ENCODE measurements at regions not wholly inside any gene's neighbourhood (a gene's known extent, or its start where the extent isn't known, plus 50 kb on each side); places are given as distances from the start of the nearest gene placed in this dataset.

DNA sequence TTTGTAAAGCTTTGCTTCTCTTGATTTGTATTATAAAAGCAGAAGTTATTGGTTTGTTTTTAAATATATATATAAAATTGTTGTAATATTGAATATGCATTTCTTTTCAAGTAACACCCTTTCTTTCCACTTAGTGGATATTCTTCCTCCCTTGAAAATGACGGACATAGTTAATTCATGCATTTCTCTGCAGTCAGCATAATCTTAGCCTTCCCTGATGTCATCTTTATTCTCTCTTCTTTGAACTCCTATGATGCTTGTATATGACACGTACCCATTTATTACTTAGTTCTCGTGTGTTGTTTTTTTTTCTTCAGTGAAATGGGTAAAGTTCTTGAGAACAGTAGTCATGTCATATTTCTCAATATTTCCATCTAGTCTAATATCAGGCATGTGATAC, 191.2 kb downstream of the MDFIC start:
- TF ChIP-seq, protein P1, sequence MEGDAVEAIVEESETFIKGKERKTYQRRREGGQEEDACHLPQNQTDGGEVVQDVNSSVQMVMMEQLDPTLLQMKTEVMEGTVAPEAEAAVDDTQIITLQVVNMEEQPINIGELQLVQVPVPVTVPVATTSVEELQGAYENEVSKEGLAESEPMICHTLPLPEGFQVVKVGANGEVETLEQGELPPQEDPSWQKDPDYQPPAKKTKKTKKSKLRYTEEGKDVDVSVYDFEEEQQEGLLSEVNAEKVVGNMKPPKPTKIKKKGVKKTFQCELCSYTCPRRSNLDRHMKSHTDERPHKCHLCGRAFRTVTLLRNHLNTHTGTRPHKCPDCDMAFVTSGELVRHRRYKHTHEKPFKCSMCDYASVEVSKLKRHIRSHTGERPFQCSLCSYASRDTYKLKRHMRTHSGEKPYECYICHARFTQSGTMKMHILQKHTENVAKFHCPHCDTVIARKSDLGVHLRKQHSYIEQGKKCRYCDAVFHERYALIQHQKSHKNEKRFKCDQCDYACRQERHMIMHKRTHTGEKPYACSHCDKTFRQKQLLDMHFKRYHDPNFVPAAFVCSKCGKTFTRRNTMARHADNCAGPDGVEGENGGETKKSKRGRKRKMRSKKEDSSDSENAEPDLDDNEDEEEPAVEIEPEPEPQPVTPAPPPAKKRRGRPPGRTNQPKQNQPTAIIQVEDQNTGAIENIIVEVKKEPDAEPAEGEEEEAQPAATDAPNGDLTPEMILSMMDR (IDR thresholded peaks at IDR 0.05) = no peak
- TF ChIP-seq POLR2A (IDR thresholded peaks at IDR 0.05) = no peak

Measured in heart left ventricle (tissue), 13 donors.